Endodermal cell (in vitro differentiated cells): ENCODE measurements at regions not wholly inside any gene's neighbourhood (a gene's known extent, or its start where the extent isn't known, plus 50 kb on each side); places are given as distances from the start of the nearest gene placed in this dataset.

Experiments used
- DNase-seq: peaks from one replicate; pipeline ENCODE4 v3.0.0-alpha.2; 2017
- H3K27ac ChIP-seq: 2 replicates; pipeline ENCODE4 v1.5.1; 2013; ENCODE audit warnings: mild to moderate bottlenecking, low read depth, low read length, moderate library complexity
- H3K27me3 ChIP-seq: 2 replicates; pipeline ENCODE4 v1.6.1; 2013; ENCODE audit warnings: mild to moderate bottlenecking, low read length, moderate library complexity; ENCODE audit not compliant: insufficient read depth, control insufficient read depth, poor library complexity, severe bottlenecking
- H3K36me3 ChIP-seq: 2 replicates; pipeline ENCODE4 v1.7.0; 2013; ENCODE audit warnings: mild to moderate bottlenecking, low read length, moderate library complexity; ENCODE audit not compliant: control insufficient read depth, insufficient read depth
- H3K4me1 ChIP-seq: one replicate; pipeline ENCODE4 v1.7.0; 2013; ENCODE audit warnings: low read length; ENCODE audit not compliant: control insufficient read depth, insufficient read depth
- H3K4me3 ChIP-seq: 2 replicates; pipeline ENCODE4 v1.5.1; 2013; ENCODE audit warnings: mild to moderate bottlenecking, low read length, moderate library complexity
- H3K9ac ChIP-seq: 2 replicates; pipeline ENCODE4 v1.6.1; 2013; ENCODE audit warnings: mild to moderate bottlenecking, low read length, moderate library complexity; ENCODE audit not compliant: poor library complexity, severe bottlenecking; ENCODE audit errors: extremely low read depth
- H3K9me3 ChIP-seq: 2 replicates; pipeline ENCODE4 v1.6.1; 2013; ENCODE audit warnings: mild to moderate bottlenecking, low read length, moderate library complexity; ENCODE audit not compliant: control insufficient read depth
- H3K27ac Mint-ChIP-seq: 2 replicates; pipeline ENCODE4 v1.8.0; 2020; ENCODE audit warnings: mixed read lengths
- H3K27me3 Mint-ChIP-seq: 2 replicates; pipeline ENCODE4 v1.8.0; 2021; ENCODE audit warnings: mild to moderate bottlenecking, mixed read lengths; ENCODE audit not compliant: insufficient read depth
- H3K36me3 Mint-ChIP-seq: 2 replicates; pipeline ENCODE4 v1.8.0; 2020; ENCODE audit warnings: low read depth, mixed read lengths
- H3K4me1 Mint-ChIP-seq: 2 replicates; pipeline ENCODE4 v1.8.0; 2020; ENCODE audit warnings: mixed read lengths
- H3K4me3 Mint-ChIP-seq: 2 replicates; pipeline ENCODE4 v1.8.0; 2020; ENCODE audit warnings: mild to moderate bottlenecking, moderate library complexity, mixed read lengths
- H3K9me3 Mint-ChIP-seq: 2 replicates; pipeline ENCODE4 v1.8.0; 2020; ENCODE audit warnings: mild to moderate bottlenecking, mixed read lengths
- WGBS, 2 experiments: methylation state at CpG; one replicate each; pipeline versions ENCODE4 v1.1.5 to v1.1.7; 2013; ENCODE audit warnings: missing lambda C conversion rate in 2 of 2, mixed read lengths in 1 of 2; ENCODE audit not compliant: insufficient coverage in 1 of 2, insufficient read length in 1 of 2; 5-methylcytosine and 5-hydroxymethylcytosine counted together
- TF ChIP-seq, protein P1 (sequence below): fragments of 200-600 bp; sonication (generic); conservative IDR thresholded peaks from 2 replicates; pipeline ENCODE4 v1.5.0; 2021; ENCODE audit warnings: antibody characterized with exemption, mild to moderate bottlenecking

DNA sequence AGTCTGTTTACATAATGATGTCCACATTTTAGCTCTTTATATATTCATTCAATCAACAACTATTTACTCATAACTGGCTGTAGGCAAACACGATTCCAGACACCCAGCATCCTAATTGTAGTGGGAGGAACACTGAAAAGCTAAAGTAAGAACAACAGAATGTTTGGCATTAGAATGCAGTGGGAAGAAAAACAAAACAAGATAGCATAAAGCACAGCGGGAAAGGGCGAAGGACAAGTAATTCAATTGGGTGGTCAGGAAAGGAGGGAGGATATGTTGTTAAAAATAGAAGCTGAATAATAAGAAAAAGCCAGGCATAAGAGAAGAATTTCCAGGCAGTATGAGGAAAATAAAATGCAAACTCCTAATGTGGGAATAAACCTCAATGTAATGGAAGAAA lies 189.5 kb upstream of the FAT4 start:
- no peaks in the 10 kb centered on the region for H3K9me3 ChIP-seq
- no peaks in the 10 kb centered on the region for H3K27me3 ChIP-seq
- no peak overlapping the region for H3K27ac ChIP-seq
- no peaks in the 10 kb centered on the region for H3K36me3 Mint-ChIP-seq
- DNase-seq = no peak
- H3K9me3 Mint-ChIP-seq = no peaks in the 10 kb centered on the region
- H3K9ac ChIP-seq = no peak overlapping the region
- H3K4me1 Mint-ChIP-seq = no peaks in the 10 kb centered on the region
- no peaks in the 10 kb centered on the region for H3K27me3 Mint-ChIP-seq
- H3K4me1 ChIP-seq = no peaks in the 10 kb centered on the region
- no peak overlapping the region for H3K4me3 ChIP-seq
- TF ChIP-seq, protein P1, sequence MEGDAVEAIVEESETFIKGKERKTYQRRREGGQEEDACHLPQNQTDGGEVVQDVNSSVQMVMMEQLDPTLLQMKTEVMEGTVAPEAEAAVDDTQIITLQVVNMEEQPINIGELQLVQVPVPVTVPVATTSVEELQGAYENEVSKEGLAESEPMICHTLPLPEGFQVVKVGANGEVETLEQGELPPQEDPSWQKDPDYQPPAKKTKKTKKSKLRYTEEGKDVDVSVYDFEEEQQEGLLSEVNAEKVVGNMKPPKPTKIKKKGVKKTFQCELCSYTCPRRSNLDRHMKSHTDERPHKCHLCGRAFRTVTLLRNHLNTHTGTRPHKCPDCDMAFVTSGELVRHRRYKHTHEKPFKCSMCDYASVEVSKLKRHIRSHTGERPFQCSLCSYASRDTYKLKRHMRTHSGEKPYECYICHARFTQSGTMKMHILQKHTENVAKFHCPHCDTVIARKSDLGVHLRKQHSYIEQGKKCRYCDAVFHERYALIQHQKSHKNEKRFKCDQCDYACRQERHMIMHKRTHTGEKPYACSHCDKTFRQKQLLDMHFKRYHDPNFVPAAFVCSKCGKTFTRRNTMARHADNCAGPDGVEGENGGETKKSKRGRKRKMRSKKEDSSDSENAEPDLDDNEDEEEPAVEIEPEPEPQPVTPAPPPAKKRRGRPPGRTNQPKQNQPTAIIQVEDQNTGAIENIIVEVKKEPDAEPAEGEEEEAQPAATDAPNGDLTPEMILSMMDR = no peak
- 67 to 69% methylated on average over 2 to 3 of the region's 3 CpGs for WGBS, 2 experiments
- no peak overlapping the region for H3K4me3 Mint-ChIP-seq
- H3K27ac Mint-ChIP-seq = no peak overlapping the region
- H3K36me3 ChIP-seq = no peaks in the 10 kb centered on the region

DNA sequence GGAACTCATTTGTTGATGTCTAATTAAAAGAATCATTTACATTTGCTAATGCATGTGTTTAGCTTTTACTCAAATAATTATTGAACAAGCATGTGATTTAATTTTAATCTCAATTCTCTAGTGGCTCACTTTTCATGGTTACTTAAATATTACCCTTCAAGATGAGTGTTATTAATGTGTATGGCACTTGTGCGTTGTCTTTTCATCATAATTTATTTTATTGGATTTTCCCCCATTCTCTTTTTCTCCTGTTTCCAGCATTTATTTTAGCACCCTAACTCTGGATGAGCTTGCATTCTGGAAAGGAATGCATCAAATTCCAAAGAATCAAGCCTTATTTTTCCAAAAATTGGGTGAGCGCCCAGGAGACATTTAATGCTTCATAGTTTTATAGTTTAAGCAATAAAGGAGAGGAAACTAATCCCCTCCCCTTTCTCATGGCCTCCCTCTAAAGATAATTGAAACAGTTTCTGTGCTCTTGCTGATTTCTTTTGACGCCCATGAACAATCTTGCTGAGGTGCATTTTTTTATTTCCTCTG lies 191.1 kb upstream of the FAT4 start:
- no peaks in the 10 kb centered on the region for H3K4me1 Mint-ChIP-seq
- H3K9ac ChIP-seq = no peak overlapping the region
- no peak overlapping the region for H3K4me3 ChIP-seq
- WGBS, 2 experiments = 88 to 100% methylated on average over 1 to 3 of the region's 3 CpGs
- TF ChIP-seq, protein P1 = no peak
- no peaks in the 10 kb centered on the region for H3K9me3 ChIP-seq
- H3K36me3 ChIP-seq = no peaks in the 10 kb centered on the region
- H3K27ac Mint-ChIP-seq = no peak overlapping the region
- H3K27me3 Mint-ChIP-seq = no peaks in the 10 kb centered on the region
- no peak overlapping the region for H3K27ac ChIP-seq
- no peak overlapping the region for H3K4me3 Mint-ChIP-seq
- no peaks in the 10 kb centered on the region for H3K9me3 Mint-ChIP-seq
- H3K4me1 ChIP-seq = no peaks in the 10 kb centered on the region
- no peak for DNase-seq
- H3K36me3 Mint-ChIP-seq = no peaks in the 10 kb centered on the region
- H3K27me3 ChIP-seq = no peaks in the 10 kb centered on the region

DNA sequence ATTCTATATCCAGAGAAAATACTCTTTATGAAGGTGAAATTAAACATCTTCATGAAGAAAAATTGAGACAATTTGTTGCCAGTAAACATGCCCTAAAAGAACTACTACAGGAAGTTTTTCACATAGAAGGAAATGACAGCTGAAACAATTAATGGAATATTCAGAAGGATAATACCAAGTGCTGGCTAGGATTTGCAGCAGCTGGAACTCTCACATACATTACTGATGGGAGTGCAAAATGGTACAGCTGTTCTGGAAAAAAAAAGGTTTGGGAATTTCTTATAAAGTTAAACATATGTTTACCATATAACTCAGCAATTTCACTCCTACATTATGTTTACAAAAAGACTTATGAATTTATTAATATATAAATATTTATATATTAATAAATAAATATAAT lies 193.2 kb upstream of the FAT4 start:
- TF ChIP-seq, protein P1 = no peak
- Histone ChIP-seq H3K27ac (no peak overlapping the region), H3K36me3 (no peaks in the 10 kb centered on the region), H3K27me3 (no peaks in the 10 kb centered on the region), H3K9me3 (no peaks in the 10 kb centered on the region), H3K4me3 (no peak overlapping the region), H3K4me1 (no peaks in the 10 kb centered on the region), H3K9ac (no peak overlapping the region)
- no peak overlapping the region for H3K27ac Mint-ChIP-seq
- DNase-seq = no peak
- no peak overlapping the region for H3K4me3 Mint-ChIP-seq
- no peaks in the 10 kb centered on the region for H3K27me3 Mint-ChIP-seq
- H3K4me1 Mint-ChIP-seq = peaks cover 4% of the 10 kb centered on the region
- no peaks in the 10 kb centered on the region for H3K9me3 Mint-ChIP-seq
- no peaks in the 10 kb centered on the region for H3K36me3 Mint-ChIP-seq
